LoVo (cell line): ENCODE measurements at regions not wholly inside any gene's neighbourhood (a gene's known extent, or its start where the extent isn't known, plus 50 kb on each side); places are given as distances from the start of the nearest gene placed in this dataset.
"Not testable (repeated sequence)": the region's sequence is repeated elsewhere in the genome, so short reads cannot be mapped to it uniquely, and the experiment has no call there.

Experiments used
- DNase-seq: peaks from one replicate; pipeline ENCODE4 v3.0.0-alpha.2; 2016; ENCODE audit warnings: low spot score

DNA sequence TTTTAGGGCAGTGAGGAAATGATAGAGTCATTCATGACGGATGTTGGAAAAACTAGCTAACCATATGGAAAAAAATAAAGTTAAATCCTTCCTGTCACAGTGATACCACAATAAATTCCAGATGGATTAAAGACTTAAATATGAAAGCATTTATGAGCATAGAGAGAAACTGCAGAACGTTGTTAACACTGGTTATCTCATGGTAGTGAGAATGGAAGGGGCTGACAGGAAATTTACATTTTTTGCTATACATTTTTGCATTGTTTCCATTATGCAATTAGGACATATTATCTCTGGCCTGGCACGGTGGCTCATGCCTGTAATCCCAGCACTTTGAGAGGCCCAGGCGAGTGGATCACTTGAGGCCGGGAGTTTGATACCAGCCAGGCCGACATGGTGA, 130.5 kb upstream of the VOPP1 start:
- DNase-seq = not testable (repeated sequence)

- DNase-seq = not testable (repeated sequence)
Observed at GRCh38 chr7:55699450-55699842, 127.1 kb upstream of the VOPP1 start.

DNA sequence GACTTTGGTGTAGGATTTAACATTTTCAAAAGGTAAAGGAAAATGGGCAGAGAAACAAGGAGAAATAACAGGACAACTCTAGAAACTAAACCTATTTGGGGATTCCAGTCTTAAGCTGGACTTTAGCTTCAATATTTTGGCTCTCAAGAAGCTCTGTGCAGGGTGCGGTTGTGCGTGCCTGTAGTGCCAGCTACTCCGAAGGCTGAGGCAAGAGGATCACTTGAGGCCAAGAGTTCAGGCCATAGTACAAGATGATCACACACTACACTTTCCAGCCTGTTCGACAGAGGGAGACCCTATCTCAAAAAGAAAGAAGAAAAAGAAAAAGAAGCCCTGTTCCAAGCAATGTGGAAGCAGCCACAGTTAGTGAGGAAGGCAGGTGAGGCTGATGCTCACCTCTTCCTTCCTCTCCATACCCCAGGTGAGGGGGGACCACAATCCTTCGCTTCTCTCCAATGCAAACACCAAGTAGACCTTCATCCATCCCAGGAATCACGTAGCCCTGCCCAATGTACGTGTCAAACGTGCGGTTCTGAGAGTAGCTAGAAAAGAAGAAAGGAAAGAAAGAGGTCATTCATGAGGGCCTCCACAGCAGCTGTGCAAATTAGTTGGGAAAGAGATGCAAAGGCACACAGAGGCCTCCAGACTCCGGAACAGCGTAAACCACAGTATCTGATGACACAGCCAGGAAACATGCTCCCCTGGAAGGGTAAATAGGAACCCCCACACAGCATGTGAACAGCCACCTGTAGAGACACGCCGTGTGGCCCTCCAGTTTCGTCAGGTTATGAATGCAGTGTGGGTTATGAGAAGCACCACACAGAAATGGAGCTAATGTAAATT, 126.5 kb upstream of the VOPP1 start:
- not testable (repeated sequence) for DNase-seq

GRCh38 chr7:55695893-55696701, 123.8 kb upstream of the VOPP1 start:
- not testable (repeated sequence) for DNase-seq

DNA sequence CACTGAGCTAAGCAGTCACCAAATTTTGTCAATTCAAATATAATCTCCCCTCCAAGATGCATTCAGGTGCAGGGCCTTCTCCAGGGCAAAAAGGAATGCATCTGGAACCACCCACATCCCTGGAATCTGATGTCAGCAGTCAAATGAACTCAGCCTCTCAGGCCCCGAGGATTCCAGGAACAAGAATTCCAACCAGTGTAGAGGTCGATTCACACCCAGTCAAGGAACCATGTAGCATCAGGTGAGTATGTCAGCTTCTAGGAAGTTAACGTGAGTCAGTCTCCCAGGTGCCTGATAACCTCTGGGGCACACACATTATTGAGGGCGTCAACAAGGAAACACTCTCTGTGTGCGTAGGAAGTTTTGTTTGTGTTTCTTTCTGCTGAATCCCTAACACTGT, 122.2 kb upstream of the VOPP1 start:
- DNase-seq = peak; percentile 39

DNA sequence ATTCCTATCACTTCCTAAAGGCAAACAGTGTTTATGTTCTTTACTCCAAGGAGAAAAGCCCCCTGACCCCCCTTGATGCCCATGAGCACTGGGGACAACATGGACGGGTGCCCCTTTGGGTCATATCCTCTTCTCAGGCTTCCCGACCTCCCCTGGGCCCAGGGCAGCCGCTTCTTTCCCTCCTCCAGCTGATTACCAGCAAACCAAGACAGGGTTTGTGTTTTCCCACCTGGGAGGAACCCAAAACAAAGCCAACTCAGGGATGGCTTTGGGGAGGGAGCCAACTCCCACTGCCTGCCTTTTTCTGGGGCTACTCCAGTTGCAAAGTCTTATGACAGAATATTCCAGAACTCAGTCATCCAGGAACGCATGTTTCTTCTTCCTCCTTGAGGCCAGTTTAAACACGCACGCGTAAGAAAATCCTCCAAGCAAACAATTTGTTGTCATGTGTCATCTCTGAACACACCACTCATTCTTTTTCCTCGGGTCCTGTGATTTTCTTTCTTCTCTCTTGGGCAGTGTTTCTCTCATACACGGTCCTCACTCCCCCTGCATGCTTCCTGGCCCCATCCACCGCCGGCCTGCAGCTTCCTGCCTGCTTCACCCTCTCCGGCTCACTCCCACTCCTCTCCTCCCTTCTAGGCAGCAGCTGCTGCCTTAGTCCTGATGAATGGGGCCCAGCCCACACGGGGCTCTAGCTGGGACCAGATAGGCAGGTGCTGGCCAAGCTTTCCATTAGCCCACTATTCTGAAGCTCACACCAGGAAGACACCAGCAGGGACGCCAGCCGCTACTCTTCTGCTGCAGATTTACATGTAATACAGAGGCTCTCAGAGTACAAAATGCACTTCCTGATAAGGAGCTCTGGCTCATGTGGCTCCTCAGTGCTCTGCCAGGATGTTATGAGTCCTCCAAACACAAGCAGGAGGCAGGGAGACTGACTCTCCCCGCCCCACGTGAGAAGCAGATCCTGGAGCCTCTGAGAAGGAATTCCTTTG, 116.7 kb upstream of the VOPP1 start:
- DNase-seq = not testable (repeated sequence)

GRCh38 chr7:55688261-55688660, 116.0 kb upstream of the VOPP1 start:
- DNase-seq = not testable (repeated sequence)

DNA sequence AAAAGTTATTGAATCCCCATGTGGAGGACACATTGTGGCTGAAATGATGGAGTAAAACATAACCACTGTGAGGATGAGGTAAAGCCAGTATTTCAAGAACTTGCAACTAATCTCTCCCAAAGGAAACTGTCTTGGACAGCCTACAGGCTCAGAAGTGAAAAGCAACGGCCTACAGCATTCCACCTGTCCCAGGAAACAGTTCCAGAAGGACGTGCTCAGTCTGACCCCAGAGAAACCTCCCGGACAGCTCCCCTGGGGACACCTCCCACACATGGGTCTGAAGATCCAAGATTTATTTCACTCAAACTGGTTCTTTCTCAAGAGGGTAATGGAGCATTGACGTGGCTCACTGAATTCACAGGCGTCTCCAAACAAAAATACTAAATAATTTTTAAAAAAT, 115.0 kb upstream of the VOPP1 start:
- not testable (repeated sequence) for DNase-seq

DNA sequence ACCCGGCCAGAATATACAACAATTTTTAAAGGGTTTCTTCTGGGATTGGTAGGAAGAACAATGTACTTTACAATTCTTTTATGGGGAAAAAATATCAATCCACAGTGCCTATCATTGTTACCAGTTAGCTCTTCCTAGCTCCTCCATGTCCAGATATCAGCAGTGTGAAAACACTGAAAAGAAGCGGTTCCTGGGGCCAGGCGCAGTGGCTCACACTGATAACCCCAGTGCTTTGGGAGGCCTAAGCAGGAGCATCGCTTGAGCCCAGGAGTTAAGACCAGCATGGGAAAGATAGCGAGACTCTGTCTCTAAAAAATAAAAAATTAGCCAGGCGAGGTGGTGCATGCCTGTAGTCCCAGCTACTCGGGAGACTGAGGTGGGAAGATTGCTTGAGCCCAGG, 114.5 kb upstream of the VOPP1 start:
- not testable (repeated sequence) for DNase-seq

GRCh38 chr7:55683501-55683900, 111.2 kb upstream of the VOPP1 start:
- DNase-seq = not testable (repeated sequence)

DNA sequence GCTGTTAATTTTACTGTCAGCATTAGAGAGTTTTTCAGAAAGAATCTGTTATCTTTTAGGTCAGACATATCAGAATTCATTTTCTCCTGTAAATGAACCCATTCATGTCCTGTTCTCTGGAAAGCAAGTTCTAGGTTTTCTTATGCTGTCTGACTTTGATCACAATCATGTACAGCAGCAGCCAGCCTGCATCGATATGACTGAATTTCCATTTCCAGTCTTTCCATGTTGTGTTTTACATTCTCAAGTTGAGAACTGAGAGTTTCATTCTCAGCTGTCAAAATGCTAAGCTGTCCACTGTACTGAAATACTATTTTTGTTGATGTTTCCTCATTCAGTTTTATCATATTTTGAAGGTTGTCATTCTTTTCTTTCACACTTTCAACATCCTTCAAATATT, 103.3 kb upstream of the VOPP1 start:
- DNase-seq = not testable (repeated sequence)

- not testable (repeated sequence) for DNase-seq
Observed at GRCh38 chr7:55673525-55673924, 101.2 kb upstream of the VOPP1 start.

DNA sequence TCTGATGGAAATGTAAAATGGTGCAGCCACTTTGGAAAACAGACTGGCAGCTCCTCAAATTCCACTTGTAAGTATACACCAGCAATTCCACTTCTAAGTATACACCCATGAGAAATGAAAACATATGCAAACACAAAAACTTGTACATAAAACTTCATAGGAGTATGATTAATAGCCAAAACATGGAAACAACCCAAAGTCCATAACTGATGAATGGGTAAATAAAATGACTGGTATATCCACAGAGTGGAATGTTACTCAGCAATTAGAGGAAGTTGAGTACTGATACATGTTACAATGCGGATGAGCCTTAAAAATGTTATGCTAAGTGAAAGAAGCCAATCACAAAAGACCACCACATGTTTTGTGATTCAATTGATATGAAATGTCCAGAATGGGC, 99.8 kb upstream of the VOPP1 start:
- not testable (repeated sequence) for DNase-seq

- DNase-seq = no peak
Observed at GRCh38 chr7:55657654-55658053, 85.4 kb upstream of the VOPP1 start.

- DNase-seq = no peak
Observed at GRCh38 chr7:55651057-55651456, 78.8 kb upstream of the VOPP1 start.

GRCh38 chr7:55649238-55649637, 76.9 kb upstream of the VOPP1 start:
- DNase-seq = no peak

DNA sequence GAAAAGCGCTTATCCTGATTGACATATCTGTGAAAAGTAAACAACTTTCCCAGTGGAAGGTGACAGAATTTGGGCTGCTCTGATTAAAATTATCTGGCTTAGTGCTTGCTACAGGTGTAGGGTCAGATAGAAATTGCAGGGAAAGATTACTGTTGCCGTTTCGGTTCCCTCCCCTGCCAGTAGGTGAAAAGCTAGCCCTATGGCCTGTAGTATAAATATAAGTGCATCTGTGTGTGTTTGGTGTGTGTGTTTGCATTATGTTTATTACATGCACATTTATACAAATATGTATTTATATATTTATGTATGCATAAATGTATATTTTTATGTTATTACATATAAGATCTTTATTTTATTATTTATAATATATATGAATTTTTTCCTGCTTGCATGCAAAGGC, 72.3 kb upstream of the VOPP1 start:
- DNase-seq = no peak

GRCh38 chr7:55642266-55642665, 70.0 kb upstream of the VOPP1 start:
- no peak for DNase-seq

DNA sequence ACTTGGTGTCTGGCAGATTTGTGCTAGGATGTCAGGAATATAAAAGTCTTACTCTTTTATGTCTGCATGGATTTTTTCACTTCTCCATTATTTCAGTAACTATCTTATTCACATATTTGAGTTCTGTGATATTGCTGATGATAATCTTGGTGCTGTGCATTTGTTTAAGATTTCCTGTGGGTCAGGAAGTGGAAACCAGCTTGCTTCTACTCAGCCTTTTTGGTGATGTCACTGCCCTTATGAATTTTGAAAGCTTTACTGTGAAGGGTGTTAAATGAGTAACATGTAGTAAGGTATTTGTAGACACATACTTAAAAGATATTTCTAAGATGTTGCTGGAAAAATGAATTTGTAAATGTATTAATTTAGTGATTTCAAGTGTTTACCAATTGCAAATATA, 69.5 kb upstream of the VOPP1 start:
- DNase-seq = no peak

- peak; percentile 87 for DNase-seq
Observed at GRCh38 chr7:55641273-55641691, 69.0 kb upstream of the VOPP1 start.

DNA sequence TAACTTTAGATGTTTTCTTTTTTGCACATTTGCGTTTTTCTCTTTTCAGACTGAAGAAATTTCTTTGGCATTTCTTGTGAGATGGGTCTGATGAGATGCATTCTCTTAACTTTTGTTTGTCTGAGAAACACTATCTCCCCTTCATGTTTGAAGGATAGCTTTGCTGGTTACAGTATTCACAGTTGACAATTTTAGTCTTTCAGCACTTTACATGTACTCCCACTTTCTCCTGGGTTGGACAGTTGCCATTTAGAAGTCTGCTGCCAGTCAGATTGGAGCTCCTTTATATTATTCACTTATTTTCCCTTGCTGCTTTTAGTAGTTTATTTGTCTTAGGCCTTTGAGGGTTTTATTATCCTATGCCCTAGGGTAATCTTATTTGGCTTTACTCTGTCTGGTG, 67.3 kb upstream of the VOPP1 start:
- DNase-seq = no peak
